GM21619 (cell line): ENCODE measurements at regions not wholly inside any gene's neighbourhood (a gene's known extent, or its start where the extent isn't known, plus 50 kb on each side); places are given as distances from the start of the nearest gene placed in this dataset.

Source experiments
- ATAC-seq: cut with Tn5 transposase; IDR thresholded peaks from one replicate; pipeline ENCODE4 v1.9.1; 2021; ENCODE audit not compliant: unreplicated experiment

DNA sequence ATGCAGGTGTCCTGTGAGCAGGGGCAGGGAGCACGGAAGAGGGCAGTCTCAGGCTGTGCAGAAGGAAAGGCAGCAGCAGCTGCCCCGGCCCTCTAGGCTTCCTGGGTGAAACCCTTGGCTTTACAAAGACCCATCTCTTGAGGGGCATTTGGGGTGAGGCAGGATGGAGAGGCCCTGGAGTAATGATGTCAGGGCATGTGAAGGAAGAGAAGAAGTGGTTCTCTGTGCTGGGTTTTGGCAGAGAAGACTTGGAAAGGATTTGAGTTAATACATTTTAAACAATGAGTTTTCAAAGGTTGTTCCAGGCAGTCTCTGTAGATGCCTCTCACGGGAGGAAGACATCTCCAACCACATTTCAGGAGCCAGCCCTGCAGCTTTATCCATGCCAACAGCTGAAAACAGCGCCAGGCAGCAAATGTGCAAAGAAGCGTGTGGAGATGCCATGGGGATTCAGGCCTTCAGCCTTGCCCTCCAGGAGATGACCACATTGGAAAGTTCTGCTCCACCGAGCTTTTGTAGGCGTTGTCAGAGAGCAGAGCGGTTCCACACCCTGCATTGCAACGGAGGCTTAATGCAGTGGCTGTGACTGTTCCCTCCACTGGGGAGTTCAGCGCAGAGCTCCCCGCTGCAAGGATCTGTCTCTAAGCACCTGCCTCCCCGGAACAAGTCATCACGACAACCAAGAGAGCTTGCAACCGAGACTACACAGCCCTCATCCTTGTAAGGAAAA, 322.8 kb downstream of the UQCRFS1 start:
- no peak for ATAC-seq

DNA sequence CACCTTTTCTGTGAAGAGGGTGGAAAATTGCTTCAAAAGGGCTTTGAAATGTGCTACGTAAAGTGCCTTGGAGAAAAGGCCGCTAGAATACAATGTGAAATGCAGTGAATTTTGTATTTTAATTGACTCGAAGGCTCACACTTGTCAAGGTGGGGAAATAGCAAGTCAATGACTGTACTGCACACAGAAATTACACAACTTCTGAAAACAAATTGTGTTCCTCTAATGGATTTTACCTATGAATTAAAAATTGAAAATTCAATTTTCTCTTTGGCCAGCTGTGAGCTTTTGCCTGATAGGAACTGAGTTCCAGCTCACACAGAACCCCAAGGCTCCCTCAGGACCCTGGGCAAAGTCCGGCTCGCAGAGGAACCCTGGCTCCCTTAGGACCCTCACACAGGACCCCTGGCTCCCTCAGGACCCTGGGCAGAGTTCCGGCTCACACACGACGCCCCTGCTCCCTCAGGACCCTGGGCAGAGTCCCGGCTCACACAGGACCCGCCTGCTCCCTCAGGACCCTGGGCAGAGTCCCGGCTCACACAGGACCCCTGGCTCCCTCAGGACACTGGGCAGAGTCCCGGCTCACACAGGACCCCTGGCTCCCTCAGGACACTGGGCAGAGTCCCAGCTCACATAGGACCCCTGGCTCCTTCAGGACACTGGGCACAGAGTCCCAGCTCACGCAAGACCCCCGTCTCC, 324.9 kb downstream of the UQCRFS1 start:
- ATAC-seq, result no peak

DNA sequence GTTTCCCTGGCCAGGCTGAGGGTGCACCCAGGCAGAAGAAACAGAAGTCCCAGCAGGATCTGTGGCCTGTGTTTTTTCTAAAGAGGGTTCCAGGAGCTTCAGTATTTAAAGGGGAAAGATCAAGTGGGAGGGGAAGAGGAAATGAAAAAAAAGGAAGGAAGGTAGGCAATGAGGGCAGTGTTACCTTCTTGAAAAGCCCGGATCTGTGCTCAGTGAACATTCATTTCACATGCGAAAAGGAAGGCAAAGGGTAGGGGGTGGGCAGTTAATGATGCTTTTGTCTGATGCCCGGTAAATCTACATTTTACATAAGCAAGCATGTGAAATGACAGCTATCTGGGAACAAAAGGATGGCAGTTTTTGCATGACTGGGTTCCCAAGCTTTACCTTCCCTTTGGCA, 326.2 kb downstream of the UQCRFS1 start:
- ATAC-seq, result no peak

DNA sequence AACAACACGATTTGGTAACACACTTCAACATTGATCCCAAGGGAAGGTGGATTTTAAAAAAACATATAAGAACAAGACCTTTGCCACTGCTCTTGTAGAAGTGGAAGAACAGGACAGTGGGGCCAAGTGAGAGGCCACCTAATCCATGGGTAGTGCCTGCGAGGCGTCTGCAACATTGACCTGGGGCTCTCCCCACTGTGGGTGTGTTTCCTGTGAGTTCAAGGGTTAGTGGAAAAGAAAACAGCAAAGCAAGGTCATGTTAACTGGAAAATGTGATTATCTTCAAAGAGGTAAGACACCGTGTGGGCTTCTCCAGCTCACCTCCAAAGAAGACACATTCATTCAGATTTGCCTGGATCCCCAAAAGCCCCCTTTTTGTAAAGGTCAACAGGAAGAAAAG, 327.0 kb downstream of the UQCRFS1 start:
- no peak for ATAC-seq

DNA sequence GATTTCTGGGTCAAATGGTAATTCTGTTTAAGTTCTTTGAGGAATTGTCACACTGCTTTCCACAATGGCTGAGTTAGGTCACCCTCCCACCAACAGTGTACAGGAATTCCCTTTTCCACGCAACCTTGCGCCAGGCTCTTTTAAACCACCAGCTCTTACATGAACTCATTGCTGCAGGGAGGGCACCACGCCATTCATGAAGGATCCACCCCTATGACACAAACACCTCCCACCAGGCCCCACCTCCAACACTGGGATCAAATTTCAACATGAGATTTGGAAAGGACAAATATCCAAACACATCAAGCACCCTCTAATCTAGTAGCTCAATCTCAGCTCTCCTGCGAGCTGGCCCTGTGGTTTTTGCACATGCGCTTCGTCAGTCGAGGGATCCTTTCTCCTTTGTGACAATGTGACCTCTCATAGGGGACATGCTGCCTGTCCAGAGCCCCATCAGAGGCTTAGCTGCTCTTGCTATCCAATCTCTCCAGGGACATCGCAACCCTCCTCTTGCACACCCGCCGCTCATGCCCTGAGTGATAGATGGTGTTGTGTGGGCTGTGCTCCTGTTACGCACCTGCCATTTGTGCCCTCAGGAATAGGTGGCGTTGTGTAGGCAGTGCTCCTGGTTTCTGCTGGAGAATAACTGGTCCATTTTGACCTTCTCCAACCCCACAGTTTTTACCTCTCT, 328.0 kb downstream of the UQCRFS1 start:
- ATAC-seq, result no peak

DNA sequence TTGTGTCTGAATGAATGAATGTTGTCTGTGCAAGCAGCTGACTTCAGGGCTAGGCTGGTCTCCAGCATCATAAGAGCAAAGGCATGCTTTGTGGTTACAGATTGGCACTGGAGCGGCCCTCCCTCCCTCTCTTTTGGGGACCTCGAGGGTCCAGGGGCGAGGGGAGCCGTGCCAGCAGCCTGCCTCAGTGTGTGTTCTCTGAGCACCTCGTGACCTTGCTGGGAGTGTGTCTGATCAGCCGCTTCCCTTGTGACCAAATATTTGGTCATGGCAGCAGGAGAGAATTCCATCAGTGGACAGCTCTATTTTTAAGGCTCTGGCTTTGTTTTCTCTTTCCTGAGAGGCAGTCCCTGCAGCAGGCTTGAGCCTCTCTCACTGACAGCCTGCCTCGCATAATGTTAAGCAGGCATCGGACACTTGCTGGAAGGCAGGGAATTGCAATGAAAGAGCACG, 329.7 kb downstream of the UQCRFS1 start:
- no peak for ATAC-seq

DNA sequence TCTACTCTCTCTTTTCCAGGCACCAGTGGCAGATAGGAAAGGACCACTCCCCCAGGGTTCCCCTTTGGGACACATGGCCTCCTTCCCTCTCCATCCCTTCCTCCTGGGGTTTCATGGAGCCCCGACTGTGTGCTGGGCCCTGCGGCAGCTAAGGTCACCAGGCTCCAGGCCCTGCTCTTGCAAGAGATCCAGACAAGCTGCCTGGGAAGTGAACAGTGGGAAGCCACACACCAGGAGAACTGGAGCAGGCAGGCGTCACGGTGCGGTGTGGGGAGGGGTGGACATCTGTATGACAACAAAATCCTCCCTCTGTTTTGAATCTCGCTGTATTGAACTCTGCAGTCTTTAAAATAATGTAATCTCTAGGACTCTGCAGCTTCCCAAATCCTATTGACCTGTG, 330.1 kb downstream of the UQCRFS1 start:
- ATAC-seq, result no peak

DNA sequence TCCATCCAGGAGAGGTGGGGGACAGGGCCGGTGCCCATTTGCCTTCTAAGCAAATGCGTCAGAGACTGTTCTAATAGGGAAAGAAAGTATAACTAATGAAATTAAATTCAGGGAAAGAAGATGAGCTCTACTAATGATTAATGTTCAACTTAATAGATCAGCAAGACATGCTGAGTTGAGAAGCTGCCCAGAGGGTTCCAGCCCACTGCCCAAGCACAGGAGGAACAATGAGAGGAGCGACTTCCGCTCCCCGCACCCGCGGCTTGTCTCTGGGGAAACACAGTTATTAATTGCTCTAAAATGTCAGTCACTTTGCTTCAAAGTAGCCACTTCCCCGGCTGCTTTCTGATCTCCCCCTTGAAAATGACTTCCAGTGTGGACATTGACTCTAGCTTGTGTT, 331.3 kb downstream of the UQCRFS1 start:
- ATAC-seq, result no peak

DNA sequence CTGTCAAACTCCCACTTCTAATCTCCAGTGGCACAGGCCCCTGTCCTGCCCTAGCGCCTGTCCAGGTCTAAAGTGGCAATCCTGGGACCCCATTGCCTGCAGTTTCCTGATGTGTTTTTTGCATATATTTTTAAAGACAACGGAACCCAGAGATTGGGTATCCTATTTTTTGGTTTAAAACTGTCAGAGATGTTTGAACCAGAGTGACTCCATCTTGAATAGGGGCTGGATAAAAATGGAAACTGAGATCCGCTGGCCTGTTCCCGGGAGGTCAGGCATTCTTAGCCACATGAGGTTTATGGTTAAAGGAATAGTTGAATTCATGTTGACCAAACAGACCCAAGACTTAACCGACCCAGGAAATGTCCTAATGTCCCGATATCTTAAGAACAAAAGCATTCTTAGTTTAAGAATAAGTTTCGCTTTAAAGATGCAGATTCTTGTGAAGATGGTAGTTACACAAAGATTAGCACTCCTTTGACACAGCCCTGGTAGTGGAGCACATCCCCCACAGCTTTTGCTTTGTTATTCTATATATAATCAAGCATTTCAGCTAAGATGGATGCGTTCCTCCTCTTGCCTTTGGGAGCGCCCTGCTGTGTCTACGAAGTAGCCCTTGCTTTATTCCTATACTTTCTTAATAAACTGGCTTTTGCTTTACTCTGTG, 332.1 kb downstream of the UQCRFS1 start:
- ATAC-seq, result no peak

DNA sequence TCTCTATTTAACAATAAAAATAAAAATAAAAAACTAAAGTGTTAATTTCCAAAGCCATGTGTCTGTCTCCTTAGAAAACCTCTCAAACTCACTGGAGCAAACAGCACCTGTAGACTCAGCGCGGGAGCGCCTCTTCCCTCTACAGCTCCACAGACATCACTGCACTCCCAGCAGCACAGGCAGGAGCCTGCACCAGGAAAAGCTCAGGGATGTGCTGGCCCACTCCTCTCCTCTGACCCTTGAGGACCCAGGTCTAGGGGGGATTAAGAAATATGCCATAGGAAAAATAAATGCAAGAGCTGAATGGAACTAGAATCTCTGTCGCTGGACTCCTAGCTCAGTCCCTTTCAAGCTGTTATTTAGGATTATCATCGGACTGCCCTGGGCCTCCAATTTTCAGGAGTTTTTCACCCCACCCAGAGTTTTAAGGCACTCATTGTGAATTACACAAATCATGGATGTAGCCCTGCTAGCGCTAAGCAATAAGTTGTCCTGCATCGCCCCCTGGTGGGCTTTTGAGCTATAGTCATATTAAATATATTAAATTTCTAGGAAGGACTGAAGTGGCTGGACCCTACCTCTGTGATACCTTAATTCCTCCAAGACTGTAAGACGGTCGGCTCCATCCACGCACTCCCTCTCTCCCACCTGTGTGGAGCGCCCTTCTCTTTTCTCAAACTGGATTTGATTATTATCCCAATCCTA, 333.9 kb downstream of the UQCRFS1 start:
- ATAC-seq, result no peak

DNA sequence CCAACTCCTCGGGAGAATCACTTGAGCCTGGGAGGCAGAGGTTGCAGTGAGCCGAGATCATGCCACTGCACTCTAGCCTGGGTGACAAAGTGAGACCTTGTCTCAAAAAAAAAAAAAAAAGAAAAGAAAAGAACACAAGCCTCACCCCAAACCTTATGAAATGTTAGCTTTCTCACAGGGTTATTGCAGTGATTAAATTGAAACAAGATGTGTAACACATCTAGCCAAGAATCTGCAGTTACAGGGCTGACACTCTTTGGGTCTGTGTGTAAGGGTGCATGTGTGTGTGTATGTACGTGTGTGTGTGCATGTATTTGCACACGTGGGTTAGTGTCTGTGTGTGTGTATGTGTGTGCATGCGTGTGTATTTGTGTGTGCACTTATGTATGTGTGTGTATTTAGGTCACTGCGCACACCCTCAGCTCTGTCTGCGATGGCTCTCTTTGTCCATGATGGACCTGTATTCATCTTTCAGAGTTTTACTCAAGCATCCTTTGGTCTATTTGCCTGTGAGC, 336.3 kb downstream of the UQCRFS1 start:
- no peak for ATAC-seq

DNA sequence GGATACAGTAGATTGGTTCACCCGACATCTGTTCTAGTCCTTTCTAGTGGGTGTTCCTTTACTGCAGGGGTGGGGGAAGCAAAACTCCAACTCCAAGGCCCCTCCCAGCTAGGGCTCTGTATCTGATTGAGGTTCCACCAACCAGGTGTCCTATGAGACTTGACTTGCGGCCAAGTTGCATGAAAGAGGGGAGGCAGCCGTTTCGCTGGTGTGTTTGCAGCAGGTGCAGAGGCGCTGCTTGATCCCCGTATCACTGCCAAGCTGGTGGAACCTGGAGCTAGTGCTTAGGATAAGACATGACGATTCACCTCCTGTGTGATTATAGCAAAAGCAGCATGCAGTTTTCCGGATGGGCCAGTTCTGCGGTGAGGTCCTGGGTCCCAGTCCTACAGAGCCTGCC, 338.2 kb downstream of the UQCRFS1 start:
- no peak for ATAC-seq

DNA sequence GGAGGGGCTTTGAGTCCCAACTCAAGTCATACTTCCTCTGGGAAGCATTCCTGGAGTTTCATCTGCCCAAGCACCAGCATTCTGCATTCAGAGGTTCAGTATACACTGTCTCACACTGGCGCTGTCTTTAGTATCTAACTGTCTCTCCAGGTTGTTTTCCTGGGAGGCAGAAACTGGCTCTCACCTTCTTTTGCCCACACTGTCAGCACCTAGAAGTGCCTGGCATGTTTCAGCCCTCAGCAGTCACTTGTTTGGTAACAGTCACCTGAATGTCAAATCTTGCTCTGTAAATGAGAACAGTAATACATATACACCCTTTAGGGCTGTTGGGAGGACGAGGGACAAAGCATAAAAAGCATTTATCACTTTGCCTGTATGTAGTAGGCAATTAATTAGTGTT, 339.6 kb downstream of the UQCRFS1 start:
- no peak for ATAC-seq

DNA sequence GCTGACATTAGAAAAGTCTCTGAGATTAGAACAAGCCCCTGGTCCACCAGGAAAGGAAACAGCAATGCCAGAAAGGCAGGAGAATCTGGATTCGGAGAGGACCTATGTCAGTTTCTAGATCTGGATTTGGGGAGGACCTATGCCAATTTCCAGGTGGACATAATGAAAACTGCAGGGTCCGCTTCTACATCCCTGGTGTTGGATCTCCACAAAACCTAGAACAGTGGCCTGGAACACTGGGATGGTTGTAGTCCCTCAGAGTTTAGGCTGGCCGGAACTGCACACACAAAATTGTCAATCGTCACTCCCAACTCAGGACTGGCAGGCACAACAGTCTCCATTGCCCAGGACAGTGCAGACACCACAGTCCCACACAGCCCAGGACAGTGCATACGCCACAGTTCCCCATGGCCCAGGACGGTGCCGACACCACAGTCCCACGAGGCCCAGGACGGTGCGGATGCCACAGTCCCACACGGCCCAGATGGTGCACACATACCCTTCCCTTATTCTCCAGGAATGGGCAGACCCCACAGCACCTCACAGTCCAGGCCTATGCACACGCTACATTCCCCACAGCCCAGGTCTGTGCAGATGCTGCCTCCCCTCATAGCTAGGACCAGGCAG, 341.7 kb downstream of the UQCRFS1 start:
- no peak for ATAC-seq

DNA sequence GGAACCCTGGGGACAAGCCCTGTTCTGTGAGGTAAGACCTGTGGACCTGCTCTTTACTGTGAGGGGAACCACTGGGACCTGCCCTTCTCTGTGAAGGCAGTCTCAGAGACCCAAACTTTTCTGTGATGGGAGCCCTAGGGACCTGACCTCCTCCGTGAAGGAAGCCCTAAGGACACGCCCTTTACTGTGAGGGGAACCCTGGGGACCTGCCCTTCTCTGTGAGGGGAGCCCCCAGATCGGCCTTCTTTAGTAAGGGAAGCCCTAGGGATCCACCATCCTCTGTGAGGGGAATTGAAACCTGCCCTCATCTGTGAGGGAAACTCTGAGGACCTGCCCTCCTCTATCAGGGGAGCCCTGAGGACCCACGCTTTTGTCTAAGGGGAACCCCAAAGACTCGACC, 343.5 kb downstream of the UQCRFS1 start:
- ATAC-seq, result no peak

DNA sequence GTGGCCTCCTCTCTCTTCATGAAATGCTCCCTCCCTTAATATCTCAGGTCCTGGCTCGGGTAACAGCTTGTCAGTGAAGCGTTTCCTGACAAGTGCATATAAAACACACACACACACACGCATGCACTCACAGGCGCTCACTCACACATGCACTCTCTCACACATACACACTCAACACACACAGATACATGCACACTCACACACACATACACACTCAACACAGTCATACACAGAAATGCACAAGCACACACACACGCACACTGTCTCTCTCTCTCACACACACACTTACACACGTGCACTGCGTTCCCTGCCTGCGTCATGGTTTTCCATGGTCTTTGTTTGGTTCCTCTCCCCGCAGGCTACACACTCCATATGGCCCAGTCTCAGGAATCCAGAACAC, 344.1 kb downstream of the UQCRFS1 start:
- no peak for ATAC-seq

DNA sequence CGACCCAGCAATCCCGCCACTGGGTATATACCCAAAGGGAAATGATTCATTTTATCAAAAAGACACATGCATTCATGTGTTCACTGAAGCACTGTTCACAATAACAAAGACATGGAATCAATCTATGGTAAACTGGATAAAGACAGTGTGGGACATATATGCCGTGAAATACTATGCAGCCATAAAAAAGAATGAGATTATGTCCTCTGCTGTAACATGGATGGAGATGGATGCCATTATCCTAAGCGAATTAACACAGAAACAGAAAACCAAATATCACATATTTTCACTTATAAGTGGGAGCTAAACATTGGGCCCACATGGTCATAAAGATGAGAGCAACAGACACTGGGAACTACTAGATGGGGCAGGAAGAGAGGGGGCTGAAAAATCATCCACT, 345.0 kb downstream of the UQCRFS1 start:
- no peak for ATAC-seq

DNA sequence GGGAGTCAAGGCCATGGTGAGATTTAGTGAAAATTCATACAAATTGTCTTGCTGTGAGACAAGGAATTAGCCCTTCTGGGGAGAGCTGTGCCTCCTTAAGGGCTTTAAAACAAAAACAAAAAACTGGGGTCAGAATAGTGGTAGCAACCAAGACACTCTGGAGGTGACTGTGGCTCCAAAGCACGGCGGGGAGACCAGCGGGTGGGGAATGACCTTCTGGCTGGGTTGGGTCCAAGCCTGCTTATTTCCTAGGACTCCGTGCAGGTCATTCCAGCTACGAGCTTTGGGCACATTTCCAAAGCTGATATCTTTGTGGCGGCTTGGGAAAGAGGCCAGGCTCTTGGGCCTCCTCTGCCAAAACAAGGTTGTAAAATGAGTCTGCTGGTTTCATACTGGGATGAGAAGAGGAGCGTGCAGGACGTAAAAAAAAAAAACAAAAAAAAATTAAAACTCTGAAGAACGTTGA, 348.3 kb downstream of the UQCRFS1 start:
- no peak for ATAC-seq

DNA sequence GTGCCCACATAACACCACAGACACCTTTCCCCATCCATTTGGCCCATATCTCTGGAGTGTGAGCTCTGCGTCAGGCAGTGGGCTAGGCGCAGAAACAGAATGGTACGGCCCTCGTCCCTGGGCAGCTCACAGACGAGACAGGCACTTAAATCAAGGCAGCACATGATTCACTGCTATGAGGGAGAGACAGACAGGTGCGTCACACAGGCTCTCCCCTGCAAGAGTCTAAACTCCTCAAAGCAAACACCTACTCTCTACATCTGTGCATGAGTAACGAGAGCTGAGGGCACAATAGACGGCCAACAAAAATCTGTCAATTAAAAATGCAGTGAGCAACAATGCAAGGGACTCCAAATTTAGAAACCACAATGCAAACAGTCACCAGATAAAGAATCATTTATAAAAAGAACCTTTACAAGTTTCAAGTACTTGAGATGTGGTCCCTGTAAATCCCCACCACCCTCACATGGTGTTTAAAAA, 348.9 kb downstream of the UQCRFS1 start:
- ATAC-seq, result no peak

DNA sequence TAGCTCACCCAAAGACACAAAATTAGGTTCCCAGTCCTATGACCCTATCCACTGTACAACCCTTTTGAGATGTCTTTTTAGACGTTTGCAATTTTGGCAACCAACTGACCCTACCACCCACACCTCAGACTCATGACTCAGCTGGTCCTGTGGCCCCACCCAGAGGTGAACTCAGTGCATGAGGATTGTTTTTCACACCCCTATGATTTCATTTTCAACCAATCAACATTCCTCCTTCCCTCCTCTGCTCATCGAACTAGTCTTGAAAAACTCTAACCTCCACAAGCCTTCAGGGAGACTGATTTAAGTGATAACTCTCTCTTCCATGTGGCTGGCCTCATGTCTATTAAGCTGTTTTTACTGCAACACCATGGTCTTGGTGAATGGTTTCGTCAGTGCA, 350.7 kb downstream of the UQCRFS1 start:
- ATAC-seq, result no peak
